Ascending aorta (tissue), 2 donors: ENCODE measurements at regions not wholly inside any gene's neighbourhood (a gene's known extent, or its start where the extent isn't known, plus 50 kb on each side); places are given as distances from the start of the nearest gene placed in this dataset.

ENCODE experiments used
- DNase-seq, 2 donors: peaks; one replicate each; pipeline ENCODE4 v3.0.0-alpha.2; 2019; ENCODE audit warnings: low spot score in 2 of 2
- H3K27ac ChIP-seq, 2 donors: fragments of 200-600 bp; sonication (generic); one replicate each; pipeline ENCODE4 v1.5.1; 2016 to 2017; ENCODE audit warnings: mild to moderate bottlenecking in 1 of 2
- H3K27me3 ChIP-seq: fragments of 200-600 bp; sonication (generic); one replicate; pipeline ENCODE4 v1.5.1; 2017
- H3K36me3 ChIP-seq, 2 donors: fragments of 200-600 bp; sonication (generic); one replicate each; pipeline ENCODE4 v1.5.1; 2016
- H3K4me1 ChIP-seq, 2 donors: fragments of 200-600 bp; sonication (generic); one replicate each; pipeline ENCODE4 v1.5.1; 2016 to 2017; ENCODE audit warnings: mild to moderate bottlenecking in 1 of 2
- H3K4me3 ChIP-seq, 2 donors: fragments of 200-600 bp; sonication (generic); one replicate each; pipeline ENCODE4 v1.5.1; 2016 to 2017; ENCODE audit warnings: mild to moderate bottlenecking in 1 of 2
- H3K9me3 ChIP-seq, 2 donors: fragments of 200-600 bp; sonication (generic); one replicate each; pipeline ENCODE4 v1.5.1; 2016
- CTCF ChIP-seq, 3 experiments: fragments of 200-600 bp in 2 of 3; fragments of 450-650 bp in 1 of 3; sonication (generic) in 2 of 3; IDR thresholded peaks; one replicate each; pipeline ENCODE4 v1.5.1; 2016 to 2019; ENCODE audit warnings: antibody characterized with exemption in 3 of 3, mild to moderate bottlenecking in 1 of 3, moderate library complexity in 1 of 3
- intact Hi-C: fragments of 100-400 bp; cut with DNase I; formaldehyde crosslinking; loops from one replicate; pipeline ENCODE4 v1.15.1; 2023

- Histone ChIP-seq H3K9me3 (no peaks in the 10 kb centered on the region), H3K4me1 (no peaks in the 10 kb centered on the region), H3K36me3 (no peaks in the 10 kb centered on the region), H3K27me3 (no peaks in the 10 kb centered on the region), H3K27ac (no peak overlapping the region), H3K4me3 (no peak overlapping the region)
- no peak for DNase-seq
- TF ChIP-seq CTCF (IDR thresholded peaks at IDR 0.05): no peak
- intact Hi-C loops: no loop called here
Observed at GRCh38 chr4:13701937-13702446, 74.5 kb upstream of the BOD1L1 start.

DNA sequence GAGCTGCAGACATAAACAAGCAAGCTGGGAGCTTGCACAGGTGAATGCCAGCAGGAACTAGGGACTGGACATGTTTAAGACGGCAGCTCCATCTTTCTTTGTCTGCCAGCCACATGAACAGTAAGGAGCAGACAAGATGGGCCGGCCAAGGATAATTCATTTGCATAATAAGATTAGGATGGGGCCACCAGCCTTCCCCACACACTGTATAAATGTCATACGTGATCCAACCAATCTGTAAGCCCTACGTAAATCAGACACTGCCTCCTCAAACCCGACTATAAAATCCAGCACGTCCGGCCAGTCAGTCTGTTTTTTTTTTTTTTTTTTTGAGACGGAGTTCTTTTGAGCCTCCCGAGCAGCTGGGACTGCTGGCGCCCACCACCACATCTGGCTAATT lies 75.6 kb upstream of the BOD1L1 start:
- no peak for DNase-seq
- Histone ChIP-seq H3K36me3 (no peaks in the 10 kb centered on the region), H3K27ac (no peak overlapping the region), H3K4me1 (no peaks in the 10 kb centered on the region), H3K9me3 (no peaks in the 10 kb centered on the region), H3K4me3 (no peak overlapping the region), H3K27me3 (no peaks in the 10 kb centered on the region)
- intact Hi-C loops: no loop called here
- TF ChIP-seq CTCF (IDR thresholded peaks at IDR 0.05): no peak

DNA sequence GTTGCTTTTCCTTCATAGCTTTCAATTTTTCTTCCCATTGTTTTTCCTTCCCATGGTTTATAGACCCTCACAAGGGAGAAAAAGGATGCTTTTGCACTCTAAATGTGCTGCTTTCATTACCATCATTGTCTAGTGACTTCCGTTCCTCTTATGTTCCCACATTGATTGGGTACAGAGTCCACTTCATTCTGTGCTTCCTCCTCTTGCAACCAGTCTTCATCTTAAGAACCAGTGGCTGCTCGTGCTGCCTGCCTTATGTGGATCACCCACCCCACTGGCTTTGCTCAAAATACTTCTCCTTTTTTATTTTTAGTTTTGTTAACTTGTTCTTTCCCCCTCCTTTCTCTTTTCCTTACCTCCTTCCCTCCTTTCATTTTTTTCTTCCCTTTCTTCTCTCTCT lies 76.5 kb upstream of the BOD1L1 start:
- Histone ChIP-seq H3K27ac (no peak overlapping the region), H3K27me3 (no peaks in the 10 kb centered on the region), H3K36me3 (no peaks in the 10 kb centered on the region), H3K9me3 (no peaks in the 10 kb centered on the region), H3K4me3 (no peak overlapping the region), H3K4me1 (no peaks in the 10 kb centered on the region)
- TF ChIP-seq CTCF (IDR thresholded peaks at IDR 0.05): no peak
- intact Hi-C loops: no loop called here
- no peak for DNase-seq

DNA sequence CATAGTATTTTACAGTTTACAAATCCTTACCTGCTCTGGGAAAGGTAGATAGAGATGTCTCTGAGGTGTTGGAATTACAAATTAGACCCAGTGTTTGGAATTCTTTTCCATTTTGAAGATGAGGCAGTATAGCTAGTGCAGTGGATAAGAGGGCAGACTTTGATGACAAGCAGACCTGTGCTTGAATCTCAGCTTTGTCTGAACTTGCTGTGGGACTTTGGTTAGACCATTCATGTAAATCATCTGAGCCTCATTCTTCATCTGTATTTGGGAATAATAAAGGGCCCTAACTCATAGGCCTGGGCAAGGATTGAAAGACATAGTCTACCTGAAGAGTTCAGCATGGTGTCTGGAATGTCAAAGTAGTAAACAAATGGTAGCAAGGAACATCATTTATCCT lies 77.2 kb upstream of the BOD1L1 start:
- no peak for DNase-seq
- Histone ChIP-seq H3K27me3 (no peaks in the 10 kb centered on the region), H3K9me3 (no peaks in the 10 kb centered on the region), H3K4me3 (no peak overlapping the region), H3K36me3 (no peaks in the 10 kb centered on the region), H3K4me1 (no peaks in the 10 kb centered on the region), H3K27ac (no peak overlapping the region)
- intact Hi-C loops: no loop called here
- TF ChIP-seq CTCF (IDR thresholded peaks at IDR 0.05): no peak

- Histone ChIP-seq H3K27me3 (no peaks in the 10 kb centered on the region), H3K4me1 (no peaks in the 10 kb centered on the region), H3K9me3 (no peaks in the 10 kb centered on the region), H3K36me3 (no peaks in the 10 kb centered on the region), H3K4me3 (no peak overlapping the region), H3K27ac (no peak overlapping the region)
- intact Hi-C loops: no loop called here
- no peak for TF ChIP-seq CTCF (IDR thresholded peaks at IDR 0.05)
- no peak for DNase-seq
Observed at GRCh38 chr4:13705521-13706041, 78.1 kb upstream of the BOD1L1 start.

DNA sequence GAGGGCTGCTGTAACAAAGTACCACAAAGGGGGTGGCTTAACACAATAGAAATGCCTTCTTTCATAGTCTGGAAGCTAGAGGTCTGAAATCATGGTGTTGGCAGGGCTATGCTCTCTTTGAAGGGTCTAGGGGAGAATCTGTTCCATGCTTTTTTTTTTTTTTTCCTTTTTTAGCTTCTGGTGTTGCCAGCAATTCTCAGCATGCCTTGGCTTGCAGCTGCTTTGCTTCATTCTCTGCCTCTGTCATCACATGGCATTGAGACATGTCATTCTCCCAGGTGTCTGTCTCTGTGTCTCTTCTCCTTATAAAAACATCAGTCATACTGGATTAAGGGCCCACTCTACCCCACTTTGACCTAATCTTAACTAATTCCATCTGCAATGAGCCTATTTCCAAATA lies 78.6 kb upstream of the BOD1L1 start:
- no peaks in the 10 kb centered on the region for H3K4me1 ChIP-seq
- intact Hi-C loops: no loop called here
- no peak for TF ChIP-seq CTCF (IDR thresholded peaks at IDR 0.05)
- H3K27me3 ChIP-seq: no peaks in the 10 kb centered on the region
- H3K36me3 ChIP-seq: no peaks in the 10 kb centered on the region
- DNase-seq: no peak
- H3K9me3 ChIP-seq: no peaks in the 10 kb centered on the region
- no peak overlapping the region for H3K27ac ChIP-seq
- H3K4me3 ChIP-seq: no peak overlapping the region
